BJ (cell line): ENCODE measurements at regions not wholly inside any gene's neighbourhood (a gene's known extent, or its start where the extent isn't known, plus 50 kb on each side); places are given as distances from the start of the nearest gene placed in this dataset.

Experiments used
- CTCF ChIA-PET: fragments of 350-600 bp; formaldehyde crosslinking; extraction: SDS; loops from one replicate; lab custom pipeline; 2021; ENCODE audit warnings: antibody characterized with exemption, inconsistent platforms; lab: Yijun Ruan, JAX
- POLR2A ChIA-PET: fragments of 300-600 bp; sonication (Branson Sonifier 250); formaldehyde crosslinking; extraction: SDS; loops from one replicate; lab custom pipeline; 2021; ENCODE audit warnings: antibody characterized with exemption; lab: Charles Lee
- DNase-seq: peaks from one replicate; pipeline ENCODE4 v3.0.0-alpha.2; 2011; ENCODE audit warnings: low read depth
- H3K27me3 ChIP-seq: 2 replicates; pipeline ENCODE4 v1.6.0; 2011; ENCODE audit warnings: low read length; ENCODE audit not compliant: control insufficient read depth, insufficient read depth
- H3K36me3 ChIP-seq: 2 replicates; pipeline ENCODE4 v1.5.1; 2011; ENCODE audit warnings: low read length; ENCODE audit not compliant: control insufficient read depth, insufficient read depth
- H3K4me3 ChIP-seq: 2 replicates; pipeline ENCODE4 v1.5.1; 2011; ENCODE audit warnings: low read depth, mild to moderate bottlenecking, control low read depth, low read length
- TF ChIP-seq, protein P1 (sequence below): IDR thresholded peaks from 2 replicates; pipeline ENCODE4 v1.5.1; 2011; ENCODE audit warnings: low read depth, mild to moderate bottlenecking, control low read depth, inconsistent platforms, low read length, moderate library complexity; ENCODE audit not compliant: insufficient read depth

DNA sequence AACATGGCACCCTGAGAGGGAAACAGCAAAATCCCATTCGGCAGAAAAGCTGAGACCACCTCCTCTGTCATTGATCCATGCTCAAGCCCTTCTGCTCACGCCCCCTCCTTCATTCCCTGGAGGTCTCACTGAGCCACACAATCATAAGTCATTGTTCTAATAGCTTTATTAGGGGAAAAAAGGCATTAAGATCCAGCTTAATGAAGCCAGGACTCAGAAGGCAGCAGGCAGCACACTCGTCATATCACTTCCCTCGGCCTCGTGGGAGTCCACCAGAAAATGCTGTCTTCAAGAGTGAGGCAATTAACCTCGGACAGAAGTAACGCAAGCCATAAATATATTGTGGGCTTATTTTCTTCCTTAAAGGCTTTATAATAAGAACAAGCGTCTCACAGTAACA lies 153.9 kb upstream of the PPP2R3A start:
- no peak for DNase-seq
- TF ChIP-seq, protein P1, sequence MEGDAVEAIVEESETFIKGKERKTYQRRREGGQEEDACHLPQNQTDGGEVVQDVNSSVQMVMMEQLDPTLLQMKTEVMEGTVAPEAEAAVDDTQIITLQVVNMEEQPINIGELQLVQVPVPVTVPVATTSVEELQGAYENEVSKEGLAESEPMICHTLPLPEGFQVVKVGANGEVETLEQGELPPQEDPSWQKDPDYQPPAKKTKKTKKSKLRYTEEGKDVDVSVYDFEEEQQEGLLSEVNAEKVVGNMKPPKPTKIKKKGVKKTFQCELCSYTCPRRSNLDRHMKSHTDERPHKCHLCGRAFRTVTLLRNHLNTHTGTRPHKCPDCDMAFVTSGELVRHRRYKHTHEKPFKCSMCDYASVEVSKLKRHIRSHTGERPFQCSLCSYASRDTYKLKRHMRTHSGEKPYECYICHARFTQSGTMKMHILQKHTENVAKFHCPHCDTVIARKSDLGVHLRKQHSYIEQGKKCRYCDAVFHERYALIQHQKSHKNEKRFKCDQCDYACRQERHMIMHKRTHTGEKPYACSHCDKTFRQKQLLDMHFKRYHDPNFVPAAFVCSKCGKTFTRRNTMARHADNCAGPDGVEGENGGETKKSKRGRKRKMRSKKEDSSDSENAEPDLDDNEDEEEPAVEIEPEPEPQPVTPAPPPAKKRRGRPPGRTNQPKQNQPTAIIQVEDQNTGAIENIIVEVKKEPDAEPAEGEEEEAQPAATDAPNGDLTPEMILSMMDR, result no peak
- Histone ChIP-seq H3K4me3 (no peak overlapping the region), H3K27me3 (no peaks in the 10 kb centered on the region), H3K36me3 (no peaks in the 10 kb centered on the region)
- CTCF ChIA-PET, result no interaction called here
- POLR2A ChIA-PET, result no interaction called here

GRCh38 chr3:135812057-135812456 lies 153.5 kb upstream of the PPP2R3A start:
- DNase-seq, result no peak
- TF ChIP-seq, protein P1, result no peak
- H3K4me3 ChIP-seq, result no peak overlapping the region
- no peaks in the 10 kb centered on the region for H3K27me3 ChIP-seq
- H3K36me3 ChIP-seq, result no peaks in the 10 kb centered on the region
- ChIA-PET CTCF (no interaction called here), POLR2A (no interaction called here)

- ChIA-PET POLR2A (no interaction called here), CTCF (no interaction called here)
- TF ChIP-seq, protein P1, result no peak
- H3K27me3 ChIP-seq, result no peaks in the 10 kb centered on the region; the same call in 1 of the 2 replicates
- no peak overlapping the region for H3K4me3 ChIP-seq
- H3K36me3 ChIP-seq, result no peaks in the 10 kb centered on the region
- DNase-seq, result no peak
Observed at GRCh38 chr3:135834465-135834864, 131.1 kb upstream of the PPP2R3A start.

GRCh38 chr3:135837977-135838631 lies 127.4 kb upstream of the PPP2R3A start:
- ChIA-PET CTCF (interaction anchor here (0.9 kb wide), 1 partner anchor 19 kb away, joined by 3 read pairs; no protein-coding TSS in a partner anchor), POLR2A (no interaction called here)
- Histone ChIP-seq H3K27me3 (no peaks in the 10 kb centered on the region; the same call in 1 of the 2 replicates), H3K4me3 (no peak overlapping the region), H3K36me3 (no peaks in the 10 kb centered on the region)
- TF ChIP-seq, protein P1, result no peak
- DNase-seq, result no peak

- Histone ChIP-seq H3K4me3 (no peak overlapping the region), H3K27me3 (no peaks in the 10 kb centered on the region; the same call in 1 of the 2 replicates), H3K36me3 (no peaks in the 10 kb centered on the region)
- TF ChIP-seq, protein P1, result no peak
- ChIA-PET POLR2A (no interaction called here), CTCF (no interaction called here)
- no peak for DNase-seq
Observed at GRCh38 chr3:135840436-135840835, 125.1 kb upstream of the PPP2R3A start.
